Myocyte (in vitro differentiated cells): ENCODE measurements at regions not wholly inside any gene's neighbourhood (a gene's known extent, or its start where the extent isn't known, plus 50 kb on each side); places are given as distances from the start of the nearest gene placed in this dataset.
"Not testable (repeated sequence)": the region's sequence is repeated elsewhere in the genome, so short reads cannot be mapped to it uniquely, and the experiment has no call there.

Experiments
- DNase-seq: peaks from one replicate; pipeline ENCODE4 v3.0.0-alpha.2; 2012; ENCODE audit warnings: low read depth

DNA sequence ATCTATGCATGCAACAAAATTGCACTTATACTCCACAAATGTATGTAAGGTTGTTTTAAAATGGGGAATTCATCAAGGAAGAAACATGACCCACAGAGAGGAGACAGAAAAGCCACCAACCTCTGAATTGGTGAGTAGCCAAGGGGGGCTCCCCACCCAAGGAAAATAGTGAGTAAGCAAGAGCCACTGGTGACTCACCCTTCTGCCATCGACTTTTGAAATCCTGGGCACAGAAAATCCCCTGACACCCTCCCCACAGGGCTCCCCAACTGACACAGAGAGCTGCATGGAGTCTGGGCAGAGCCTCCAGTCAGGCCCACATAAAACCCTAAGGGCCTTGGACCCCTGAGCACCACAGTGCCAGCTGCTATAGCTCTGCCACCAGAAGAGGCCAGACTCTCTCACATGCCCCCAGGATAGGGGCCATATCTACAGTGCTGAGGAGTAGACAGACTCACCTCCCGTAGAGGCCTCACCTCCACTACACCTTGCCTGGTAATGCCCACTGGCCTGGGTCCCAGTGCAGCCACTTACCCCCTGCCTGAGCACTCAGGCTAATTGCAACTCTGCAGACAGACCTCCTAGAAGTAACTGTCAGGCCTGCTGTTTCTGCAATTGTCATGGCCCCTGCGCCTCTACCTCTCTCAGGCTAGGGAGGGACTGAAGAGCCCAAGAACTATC lies 244.7 kb upstream of the WSB1 start:
- DNase-seq: no peak

- DNase-seq: no peak
Measured at GRCh38 chr17:27065588-27065987, 228.3 kb upstream of the WSB1 start.

- DNase-seq: no peak
Measured at GRCh38 chr17:27066315-27066714, 227.6 kb upstream of the WSB1 start.

GRCh38 chr17:27069842-27070508 lies 223.9 kb upstream of the WSB1 start:
- no peak for DNase-seq

DNA sequence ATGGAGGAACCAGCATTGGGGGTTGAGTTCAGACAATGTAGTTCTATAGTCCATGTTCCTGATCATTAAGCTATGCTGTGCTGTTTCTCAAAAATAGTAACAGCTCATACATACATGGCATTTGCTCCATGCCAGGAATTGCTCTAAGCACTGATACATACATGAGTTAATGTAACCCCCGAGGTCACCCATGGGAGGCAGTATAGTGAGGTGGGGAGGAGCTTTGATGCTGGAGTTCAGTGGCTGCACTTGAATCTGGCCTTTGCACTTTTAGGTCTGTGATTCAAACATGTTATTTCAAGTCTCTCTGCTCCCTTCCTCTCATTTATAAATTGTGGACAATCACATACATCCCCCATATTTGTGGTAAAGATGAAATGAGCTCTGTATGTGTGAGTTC lies 223.1 kb upstream of the WSB1 start:
- no peak for DNase-seq

DNA sequence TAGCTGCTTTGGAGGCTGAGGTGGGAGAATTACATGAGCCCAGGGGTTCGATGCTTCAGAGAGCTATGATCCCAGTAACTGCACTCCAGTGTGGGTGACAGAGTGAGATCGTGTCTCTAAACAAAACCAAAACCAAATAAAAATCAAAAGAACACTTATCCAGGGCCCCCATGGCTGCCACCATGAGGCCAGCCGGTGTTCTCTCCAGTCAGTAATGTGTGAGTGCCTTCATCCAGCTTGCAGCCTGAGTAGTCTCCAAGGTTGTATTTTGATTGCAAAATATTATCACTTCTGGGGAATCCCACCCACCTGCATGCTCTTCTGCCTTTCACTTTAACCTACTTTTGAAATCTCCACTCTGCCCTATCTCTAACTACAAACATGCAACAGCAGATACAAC lies 221.0 kb upstream of the WSB1 start:
- no peak for DNase-seq

- no peak for DNase-seq
Measured at GRCh38 chr17:27076814-27077213, 217.1 kb upstream of the WSB1 start.

- no peak for DNase-seq
Measured at GRCh38 chr17:27078296-27078695, 215.6 kb upstream of the WSB1 start.

GRCh38 chr17:27079660-27080059 lies 214.3 kb upstream of the WSB1 start:
- DNase-seq: no peak

DNA sequence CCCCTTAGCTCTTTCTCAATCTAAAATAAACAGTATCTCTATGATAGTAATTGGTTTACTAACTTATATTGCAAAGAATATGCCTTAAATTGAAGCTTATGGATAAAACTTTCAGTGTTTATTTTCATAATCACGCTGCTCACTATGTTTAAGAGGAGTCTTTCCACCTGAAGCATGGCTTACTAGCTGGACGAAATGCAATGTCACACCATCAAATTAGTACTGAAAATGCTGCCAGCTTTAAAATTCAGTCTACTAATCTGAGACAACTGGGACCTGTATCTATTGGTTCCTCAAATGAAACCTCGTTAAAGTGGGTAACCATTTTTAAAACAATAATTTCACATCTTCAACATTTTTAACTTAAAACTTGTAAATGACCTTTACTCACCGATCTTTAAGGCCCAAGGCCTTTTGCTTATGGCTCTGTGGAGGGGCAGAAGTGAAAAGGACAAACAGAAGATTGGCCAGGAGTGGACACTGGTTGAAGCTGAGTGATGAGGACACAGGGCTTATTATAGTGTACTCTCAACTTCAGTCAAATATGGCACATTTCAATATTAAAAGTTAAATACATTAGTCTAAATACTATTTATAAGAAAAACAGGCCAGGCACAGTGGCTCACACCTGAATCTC lies 212.8 kb upstream of the WSB1 start:
- no peak for DNase-seq

DNA sequence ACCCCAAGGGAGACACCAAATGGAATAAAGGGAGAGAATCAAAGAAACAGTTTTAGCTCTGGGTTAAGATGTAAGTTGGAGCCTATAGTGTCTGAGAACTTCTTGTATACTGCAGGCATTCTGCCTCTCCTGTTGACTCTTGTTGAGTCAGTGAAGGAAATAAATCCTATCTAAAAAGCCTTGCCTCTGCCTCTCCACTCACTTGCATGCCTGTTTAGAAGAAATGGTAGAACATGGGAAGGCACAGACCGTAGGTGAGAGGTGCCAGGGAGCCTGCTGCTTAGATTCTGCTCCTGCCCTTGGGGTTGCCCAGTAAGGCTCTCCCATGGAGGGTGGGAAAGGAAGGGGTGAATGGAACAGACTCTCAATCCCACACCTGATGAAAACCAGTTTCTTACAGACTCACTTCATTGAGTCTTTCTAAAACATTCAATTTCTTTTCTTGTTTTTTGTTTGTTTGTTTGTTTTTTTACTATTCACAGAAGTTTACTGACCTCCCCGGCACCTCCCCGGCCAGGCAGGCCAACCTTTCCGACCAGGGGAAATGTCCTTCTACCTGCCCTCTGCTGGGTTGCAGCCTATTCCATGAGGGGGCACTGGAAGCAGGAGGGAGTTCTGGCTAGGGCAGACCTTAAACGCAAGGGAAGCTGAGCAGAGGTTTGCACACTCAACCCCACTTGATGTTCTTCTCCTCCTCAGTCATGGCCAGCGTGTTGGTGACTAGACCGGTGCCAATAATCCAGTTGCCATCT lies 211.7 kb upstream of the WSB1 start:
- DNase-seq: no peak

DNA sequence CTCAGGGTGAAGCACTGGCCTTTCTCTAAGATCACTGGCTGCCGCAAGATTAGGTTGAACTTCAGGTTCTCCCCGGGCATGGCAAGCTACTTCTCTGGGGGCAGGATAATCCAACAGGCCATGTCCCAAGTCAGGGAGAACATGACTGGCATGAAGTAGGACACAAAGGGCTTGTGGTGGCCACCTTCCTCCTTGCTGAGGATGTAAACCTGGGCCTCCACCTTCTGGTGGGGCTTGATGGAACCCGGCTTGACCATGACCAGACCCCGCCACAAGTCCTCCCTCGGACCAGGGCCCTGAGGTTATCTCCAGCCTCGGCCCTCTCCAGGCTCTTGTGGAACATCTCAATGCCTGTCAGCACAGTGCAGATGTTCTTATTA lies 211.1 kb upstream of the WSB1 start:
- DNase-seq: no peak

DNA sequence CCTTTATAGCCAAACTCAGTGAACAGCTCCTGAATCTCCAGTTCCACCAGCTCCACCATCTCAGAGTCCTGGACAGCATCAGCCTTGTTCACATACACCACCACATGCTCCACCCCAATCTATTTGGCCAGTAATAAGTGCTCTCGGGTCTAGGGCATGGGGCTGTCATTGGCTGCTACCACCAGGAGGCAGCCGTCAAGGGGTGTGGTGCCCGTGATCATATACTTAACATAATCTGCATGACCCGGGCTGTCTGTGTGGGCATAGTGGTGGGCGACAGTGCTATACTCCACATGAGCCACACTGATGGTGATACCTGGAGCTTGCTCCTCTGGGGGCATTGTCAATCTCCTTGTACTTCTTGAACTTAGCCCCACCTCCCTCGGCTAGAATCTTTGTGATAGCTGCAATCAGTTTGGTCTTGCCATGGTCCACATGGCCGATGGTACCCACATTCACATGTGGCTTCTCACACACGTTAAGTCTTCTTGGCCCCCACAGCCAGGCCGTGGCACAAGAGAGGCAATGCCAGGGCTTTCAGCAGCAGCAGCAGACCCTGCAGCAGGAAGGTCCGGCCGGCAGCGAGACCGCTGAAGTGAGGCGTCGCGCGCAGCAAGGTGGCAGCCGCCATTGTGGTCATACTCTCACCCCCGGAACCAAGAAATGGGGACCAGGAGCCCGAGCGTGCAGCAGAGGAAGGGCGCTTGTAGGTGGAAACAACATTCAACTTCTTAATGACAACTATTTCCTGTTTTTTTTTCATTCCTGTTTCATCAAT lies 210.3 kb upstream of the WSB1 start:
- no peak for DNase-seq

GRCh38 chr17:27085517-27085916 lies 208.4 kb upstream of the WSB1 start:
- no peak for DNase-seq

- no peak for DNase-seq
Measured at GRCh38 chr17:27086526-27086925, 207.4 kb upstream of the WSB1 start.

DNA sequence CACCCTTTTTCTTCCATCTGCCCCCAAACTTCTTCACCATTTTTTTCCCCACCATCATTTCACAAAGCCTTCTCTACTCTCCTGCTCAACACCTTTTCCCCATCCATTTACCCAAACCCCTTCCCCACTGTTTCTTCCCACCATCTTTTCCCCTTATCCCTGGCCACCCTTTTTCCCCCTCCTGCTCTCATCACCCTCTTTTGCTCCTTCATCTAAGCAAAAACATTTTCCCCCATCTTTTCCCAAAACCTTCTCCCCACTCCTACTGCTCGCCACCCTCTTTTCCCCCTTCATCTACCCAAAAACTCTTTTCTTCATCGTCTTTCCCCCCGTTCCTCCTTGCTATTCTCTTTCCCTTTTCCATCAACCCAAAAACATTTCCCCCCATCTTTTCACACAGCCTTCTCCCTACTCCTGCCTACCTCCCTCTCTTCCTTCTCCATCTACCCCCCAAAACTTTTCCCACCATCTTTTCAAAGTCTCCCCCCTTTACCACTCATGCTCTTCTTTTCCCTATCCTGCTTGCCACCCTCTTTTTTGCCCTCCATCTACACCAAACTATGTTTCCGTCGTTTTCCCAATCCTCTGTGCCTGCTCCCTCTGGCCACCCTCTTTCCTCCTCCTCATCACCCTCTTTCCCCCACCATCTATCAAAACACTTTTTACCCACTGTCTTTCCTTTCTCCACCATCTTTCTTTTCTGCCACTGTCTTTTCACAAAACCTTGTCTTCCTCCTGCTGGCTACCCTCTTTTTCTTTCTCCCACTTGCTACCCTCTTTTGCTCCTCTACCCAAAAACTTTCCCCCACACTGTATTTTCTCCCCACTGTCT lies 205.8 kb upstream of the WSB1 start:
- DNase-seq: no peak

GRCh38 chr17:27088767-27089078 lies 205.2 kb upstream of the WSB1 start:
- DNase-seq: no peak

GRCh38 chr17:27089079-27089928 lies 204.6 kb upstream of the WSB1 start:
- not testable (repeated sequence) for DNase-seq

DNA sequence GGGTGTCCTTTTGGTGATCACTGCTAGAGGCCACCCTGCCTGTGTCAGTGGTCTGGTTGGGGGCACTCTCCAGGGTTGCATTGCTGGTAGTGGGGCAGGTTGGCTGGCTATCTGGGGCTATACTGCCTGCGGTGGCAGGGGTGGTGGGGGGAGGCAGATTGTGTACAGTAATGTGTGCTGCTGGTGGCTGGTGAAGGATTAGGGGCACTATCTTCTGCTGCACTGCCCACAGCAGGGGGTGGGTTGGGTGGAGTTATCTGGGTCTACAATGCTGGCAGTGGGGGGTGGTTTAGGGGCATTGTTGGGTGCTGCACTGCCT lies 204.0 kb upstream of the WSB1 start:
- no peak for DNase-seq
